Nucleus accumbens (tissue), 56 donors: ENCODE measurements at regions not wholly inside any gene's neighbourhood (a gene's known extent, or its start where the extent isn't known, plus 50 kb on each side); places are given as distances from the start of the nearest gene placed in this dataset.

Experiments
- DNase-seq, 56 donors: peaks; one replicate each; lab custom pipeline; 2025; lab: John Stamatoyannopoulos, UW

GRCh38 chrX:44043496-44043895, 70.3 kb upstream of the NDP start:
- no peak for DNase-seq

GRCh38 chrX:44042751-44043150, 69.6 kb upstream of the NDP start:
- peak in 3 of 56 donors; percentile 1 to 25 (median 2) for DNase-seq

- no peak for DNase-seq
Observed at GRCh38 chrX:44042116-44042515, 68.9 kb upstream of the NDP start.

- no peak for DNase-seq
Observed at GRCh38 chrX:44040406-44040805, 67.2 kb upstream of the NDP start.

GRCh38 chrX:44039556-44039955, 66.4 kb upstream of the NDP start:
- no peak for DNase-seq

- DNase-seq, result no peak
Observed at GRCh38 chrX:44036336-44036735, 63.1 kb upstream of the NDP start.

GRCh38 chrX:44035571-44035970, 62.4 kb upstream of the NDP start:
- DNase-seq, result no peak

GRCh38 chrX:44032479-44032878, 59.3 kb upstream of the NDP start:
- DNase-seq, result no peak

GRCh38 chrX:44025555-44025954, 52.4 kb upstream of the NDP start:
- DNase-seq, result no peak
